GM21786 (cell line): ENCODE measurements at regions not wholly inside any gene's neighbourhood (a gene's known extent, or its start where the extent isn't known, plus 50 kb on each side); places are given as distances from the start of the nearest gene placed in this dataset.
"Not testable (repeated sequence)": the region's sequence is repeated elsewhere in the genome, so short reads cannot be mapped to it uniquely, and the experiment has no call there.

Experiments
- ATAC-seq: cut with Tn5 transposase; IDR thresholded peaks from one replicate; pipeline ENCODE4 v1.9.1; 2021; ENCODE audit not compliant: unreplicated experiment

DNA sequence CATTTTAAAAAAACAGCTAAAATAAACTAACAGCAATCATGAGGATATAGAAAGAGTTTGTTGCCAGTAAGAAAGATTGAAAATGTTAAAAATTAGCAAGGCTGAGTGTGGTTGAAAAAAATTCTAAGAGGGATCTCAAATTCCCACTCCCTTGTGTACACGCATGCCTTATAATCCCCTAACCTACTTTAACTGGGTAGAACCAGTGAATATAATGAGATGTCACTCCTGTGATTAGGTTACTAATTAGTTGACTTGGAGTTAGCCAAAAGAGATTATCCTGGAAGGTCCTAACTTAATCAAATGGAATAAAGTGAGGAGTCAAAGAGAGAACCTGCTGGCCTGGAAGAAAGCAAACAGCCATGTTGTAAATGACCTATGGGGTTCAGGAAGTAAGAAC, 286.0 kb upstream of the TGFBR2 start:
- ATAC-seq, result no peak

DNA sequence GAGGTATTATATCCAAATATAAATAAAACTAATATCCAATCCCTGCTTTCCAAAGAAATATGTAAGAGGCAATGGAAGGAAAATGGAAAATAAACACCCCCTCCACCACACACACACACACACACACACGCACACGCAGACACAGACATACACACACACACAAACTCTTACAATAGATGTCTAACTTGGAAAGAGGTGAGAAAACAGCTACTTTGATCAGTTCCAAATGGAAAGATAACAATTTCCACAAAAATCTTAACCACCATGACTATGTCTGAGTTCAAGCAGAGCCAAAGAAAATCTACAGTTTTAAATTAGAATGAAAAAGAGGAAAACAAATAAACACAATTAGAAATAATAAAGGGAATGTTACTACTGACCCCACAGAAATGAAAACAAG, 285.3 kb upstream of the TGFBR2 start:
- ATAC-seq, result no peak

DNA sequence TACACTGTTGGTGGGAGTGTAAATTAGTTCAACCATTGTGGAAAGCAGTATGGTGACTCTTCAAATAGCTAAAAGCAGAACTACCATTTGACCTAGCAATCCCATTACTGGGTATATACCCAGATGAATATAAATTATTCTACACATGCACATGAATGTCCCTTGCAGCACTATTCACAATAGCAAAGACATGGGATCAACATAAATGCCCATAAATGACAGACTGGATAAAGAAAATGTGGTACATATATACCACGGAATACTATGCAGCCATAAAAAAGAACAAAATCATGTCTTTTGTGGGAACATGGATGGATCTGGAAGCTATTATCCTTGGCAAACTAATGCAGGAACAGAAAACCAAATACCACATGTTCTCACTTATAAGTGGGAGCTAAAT, 282.8 kb upstream of the TGFBR2 start:
- ATAC-seq, result not testable (repeated sequence)

DNA sequence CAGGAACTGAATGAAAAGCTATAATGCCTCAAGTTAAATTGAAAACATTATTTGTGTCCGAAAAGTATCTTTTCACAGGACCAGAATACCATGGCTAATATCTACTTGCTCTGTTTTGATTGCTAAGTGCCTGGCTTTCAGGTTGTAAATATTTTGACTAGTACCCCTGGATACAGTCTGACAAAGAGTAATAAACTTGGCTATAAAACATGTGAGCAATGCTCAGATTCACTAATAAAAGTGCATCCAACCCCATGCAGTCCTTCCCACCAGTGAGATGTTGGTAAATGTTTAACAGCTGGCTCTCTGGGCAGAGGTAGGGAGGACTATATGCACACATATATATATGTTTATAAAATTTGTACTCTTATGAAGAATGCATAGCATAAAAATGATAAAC, 281.8 kb upstream of the TGFBR2 start:
- no peak for ATAC-seq

DNA sequence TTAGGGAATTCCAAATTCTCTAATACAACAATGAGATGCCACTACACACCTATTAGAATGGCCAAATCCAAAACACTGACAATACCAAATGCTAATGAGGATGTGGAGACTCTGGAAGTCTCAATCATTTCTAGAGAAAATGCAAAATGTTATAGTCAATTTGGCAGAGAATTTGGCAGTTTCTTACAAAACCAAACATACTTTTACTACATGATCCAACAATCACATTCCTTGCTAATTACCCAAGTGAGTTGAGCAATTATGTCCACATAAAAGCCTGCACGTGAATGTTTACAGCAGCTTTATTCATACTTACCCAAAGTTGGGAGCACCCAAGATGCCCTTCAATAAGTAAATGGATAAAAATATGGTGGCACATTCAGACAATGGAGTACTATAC, 278.4 kb upstream of the TGFBR2 start:
- not testable (repeated sequence) for ATAC-seq

DNA sequence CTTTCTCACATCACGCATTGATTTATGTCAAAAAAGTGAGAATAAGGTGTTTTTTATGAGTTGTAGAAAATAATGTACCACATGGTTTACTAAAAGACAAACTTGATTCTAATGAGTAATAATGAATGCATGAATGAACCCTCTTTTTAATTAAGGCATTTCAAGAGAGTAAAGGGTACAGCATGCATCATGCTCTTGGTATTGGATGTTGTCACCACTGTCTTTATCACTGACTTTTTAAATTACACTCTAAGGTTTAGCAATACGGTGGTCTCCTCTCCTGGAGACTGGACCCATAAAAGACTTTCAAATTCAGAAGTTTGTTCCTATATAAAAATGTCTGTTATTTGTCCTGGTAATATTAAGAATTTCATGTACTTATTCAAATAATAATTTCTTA, 277.5 kb upstream of the TGFBR2 start:
- not testable (repeated sequence) for ATAC-seq

DNA sequence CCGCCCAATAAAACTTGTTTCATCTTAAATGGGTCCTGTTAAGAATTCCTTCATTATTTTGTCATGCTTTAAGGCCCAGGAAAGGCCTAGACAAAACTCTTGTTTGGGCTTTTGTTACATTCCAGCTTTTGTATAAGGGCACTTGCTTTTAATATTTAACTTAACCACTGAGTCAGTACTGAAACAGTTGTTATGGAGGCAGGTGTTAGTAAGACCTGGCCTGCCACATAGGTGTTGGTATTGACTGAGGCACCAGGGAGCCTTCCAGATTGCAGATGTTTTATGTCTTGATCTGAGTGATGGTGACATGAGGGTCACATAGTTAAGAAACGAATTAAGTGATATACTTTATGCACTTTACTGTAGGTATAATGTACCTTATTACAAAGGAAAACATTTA, 274.9 kb upstream of the TGFBR2 start:
- ATAC-seq, result no peak

DNA sequence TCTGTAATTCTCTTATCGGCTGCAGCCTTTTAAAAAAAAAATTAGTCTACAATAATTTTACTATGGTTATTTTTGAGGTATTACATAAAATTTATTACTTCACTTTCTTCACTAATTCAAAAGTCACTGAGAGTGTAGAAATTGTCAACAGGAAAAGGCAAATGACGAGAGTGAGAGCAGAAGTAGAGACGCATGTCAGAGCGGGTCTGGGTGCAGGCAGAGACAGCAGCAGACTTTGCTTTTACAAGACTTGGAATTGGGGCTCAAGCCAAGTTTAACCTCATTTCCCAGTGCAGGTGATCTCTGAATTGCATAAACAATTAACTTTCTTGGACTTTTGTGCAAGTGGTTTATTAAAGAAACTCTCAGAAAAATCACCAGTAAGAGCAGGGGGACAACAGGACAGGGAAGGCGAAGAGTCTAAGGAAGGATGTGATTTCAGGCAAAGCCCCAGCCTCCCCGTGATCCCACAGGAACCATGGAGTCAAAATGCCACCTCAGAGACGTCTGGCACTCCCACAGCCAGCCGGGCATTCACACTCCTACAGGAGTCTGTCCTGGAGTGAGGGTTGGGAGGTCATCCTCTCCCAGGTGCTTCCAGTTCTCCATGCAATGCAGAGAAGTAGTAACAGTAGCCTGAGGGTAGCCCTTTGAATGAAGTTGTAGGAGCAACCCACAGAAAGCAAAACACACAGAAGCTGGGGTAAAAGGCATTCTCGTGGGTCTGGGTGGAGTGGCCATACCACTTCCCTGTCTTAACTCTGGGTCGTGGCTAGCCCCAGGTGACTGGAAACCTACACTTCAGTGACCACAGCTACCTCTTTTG, 274.0 kb upstream of the TGFBR2 start:
- ATAC-seq, result no peak

DNA sequence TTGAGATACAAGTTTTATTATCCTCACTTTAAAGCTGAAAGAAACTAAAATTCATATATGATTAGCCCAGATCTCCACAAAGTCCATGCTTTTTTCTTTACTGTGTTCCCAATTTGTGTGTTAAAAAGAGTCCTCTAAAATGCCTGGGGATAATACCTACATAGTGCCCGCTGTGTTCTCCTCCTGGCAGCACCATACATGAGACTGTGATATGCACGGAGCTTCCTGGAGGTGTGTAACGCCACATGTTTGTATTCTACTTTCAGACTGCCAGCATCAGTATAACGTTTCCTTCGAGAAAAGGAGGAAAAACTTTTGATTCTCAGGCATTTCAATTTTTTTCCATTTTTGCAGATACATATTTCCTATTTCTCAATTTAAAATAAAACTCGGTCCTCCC, 273.3 kb upstream of the TGFBR2 start:
- ATAC-seq, result no peak

DNA sequence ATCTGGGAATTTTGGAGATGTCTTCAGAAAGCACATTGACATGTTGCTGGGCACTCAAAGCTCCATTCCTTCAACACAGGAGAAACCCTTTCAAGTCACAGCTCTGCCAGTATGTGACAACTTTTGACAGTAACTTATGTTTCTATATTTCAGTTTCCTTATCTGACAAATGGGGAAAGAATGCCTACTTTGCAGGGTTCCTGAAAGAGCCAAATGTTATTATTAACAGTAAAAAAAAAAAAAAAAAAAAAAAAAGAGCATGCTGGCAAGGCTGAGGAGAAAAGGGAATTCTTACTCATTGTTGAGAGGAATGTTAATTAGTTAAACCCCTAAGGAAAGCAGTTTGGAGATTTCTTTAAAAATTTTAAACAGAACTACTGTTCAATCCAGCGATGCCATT, 272.5 kb upstream of the TGFBR2 start:
- no peak for ATAC-seq

DNA sequence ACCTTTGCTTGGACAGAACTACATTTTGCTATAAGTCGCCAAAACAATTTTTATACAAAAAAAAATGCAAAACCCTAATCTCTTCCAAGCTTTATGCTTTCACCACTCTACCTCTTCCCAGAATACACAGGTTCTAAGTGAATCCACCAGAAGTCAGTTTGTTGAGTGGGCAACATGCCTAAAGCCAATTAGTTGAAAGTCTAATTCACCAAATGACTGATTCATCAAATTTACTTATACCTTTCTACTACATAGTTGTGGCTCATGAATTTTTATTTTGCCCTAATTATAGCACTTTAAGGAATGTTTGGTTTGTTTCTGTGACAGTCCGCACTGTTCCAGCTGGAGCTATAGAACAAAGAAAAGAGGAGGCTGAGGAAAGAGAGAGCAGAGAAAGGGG, 265.9 kb upstream of the TGFBR2 start:
- no peak for ATAC-seq

DNA sequence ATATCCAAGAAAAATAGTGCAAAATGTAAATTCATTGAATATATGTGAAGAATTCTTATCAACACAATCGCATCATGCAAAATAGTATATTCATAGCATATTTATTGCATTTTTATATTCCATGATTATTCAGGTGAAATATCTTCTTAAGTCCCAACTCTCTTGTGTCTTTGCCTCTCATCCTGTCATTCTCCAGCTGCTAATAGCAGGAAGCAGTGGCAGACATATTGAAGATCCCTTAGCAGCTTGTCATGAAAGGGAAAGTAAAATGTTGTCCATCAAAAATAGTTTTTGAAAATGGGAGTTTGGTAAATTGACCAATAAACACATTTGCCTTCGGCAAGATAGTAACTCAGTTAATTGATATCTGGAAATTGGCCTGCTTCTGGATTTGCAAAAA, 265.3 kb upstream of the TGFBR2 start:
- ATAC-seq, result no peak

DNA sequence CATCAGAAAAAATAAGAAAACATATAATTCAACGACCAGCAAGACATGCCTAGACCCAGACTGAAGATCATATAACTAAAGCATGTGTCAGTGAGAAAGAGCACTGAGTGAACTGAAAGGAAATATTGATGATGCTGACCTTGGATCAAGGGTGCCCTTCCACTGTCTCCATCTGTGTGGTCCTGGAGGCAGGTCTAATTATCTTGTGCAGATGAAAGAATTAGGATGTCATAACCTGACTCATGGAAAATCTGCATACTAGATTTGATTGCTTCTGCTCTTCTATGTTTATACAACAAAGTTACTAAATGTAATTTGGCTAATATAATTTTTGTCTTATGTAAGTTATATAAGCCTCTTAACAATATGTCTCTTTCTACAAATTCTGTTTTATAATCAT, 264.6 kb upstream of the TGFBR2 start:
- no peak for ATAC-seq

DNA sequence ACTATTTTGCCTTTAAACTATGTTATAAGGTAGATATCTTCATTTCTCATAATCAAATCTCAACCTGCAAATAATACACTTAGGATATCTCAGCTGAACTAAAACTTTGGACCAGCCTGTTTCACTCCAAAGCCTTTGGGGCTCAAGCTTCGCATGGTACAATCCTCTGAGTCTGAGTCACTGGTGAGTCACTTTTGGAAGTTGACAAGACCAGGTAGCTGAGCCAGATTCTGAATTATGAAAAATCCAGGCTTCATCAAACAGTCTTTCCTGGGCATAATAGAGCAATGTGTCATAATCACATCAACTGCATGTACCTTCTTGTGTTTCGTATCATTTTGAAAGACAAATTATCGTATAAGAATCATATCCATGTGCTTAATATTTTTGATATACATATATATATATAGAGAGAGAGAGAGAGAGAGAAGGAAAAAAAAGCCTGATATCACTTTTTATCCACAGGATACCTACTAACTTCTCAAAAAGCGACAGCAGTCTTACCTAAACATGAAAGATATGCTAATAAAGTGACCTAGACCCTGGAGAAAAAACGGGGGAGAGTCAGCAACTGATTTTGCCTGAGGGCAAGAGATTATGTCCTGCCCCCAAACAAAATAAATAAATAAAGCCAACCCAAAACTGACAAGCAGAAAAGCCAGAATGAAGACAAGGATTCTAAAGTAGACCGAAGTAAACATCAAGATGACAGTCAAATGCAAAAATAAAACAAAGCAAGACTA, 263.9 kb upstream of the TGFBR2 start:
- ATAC-seq, result no peak

DNA sequence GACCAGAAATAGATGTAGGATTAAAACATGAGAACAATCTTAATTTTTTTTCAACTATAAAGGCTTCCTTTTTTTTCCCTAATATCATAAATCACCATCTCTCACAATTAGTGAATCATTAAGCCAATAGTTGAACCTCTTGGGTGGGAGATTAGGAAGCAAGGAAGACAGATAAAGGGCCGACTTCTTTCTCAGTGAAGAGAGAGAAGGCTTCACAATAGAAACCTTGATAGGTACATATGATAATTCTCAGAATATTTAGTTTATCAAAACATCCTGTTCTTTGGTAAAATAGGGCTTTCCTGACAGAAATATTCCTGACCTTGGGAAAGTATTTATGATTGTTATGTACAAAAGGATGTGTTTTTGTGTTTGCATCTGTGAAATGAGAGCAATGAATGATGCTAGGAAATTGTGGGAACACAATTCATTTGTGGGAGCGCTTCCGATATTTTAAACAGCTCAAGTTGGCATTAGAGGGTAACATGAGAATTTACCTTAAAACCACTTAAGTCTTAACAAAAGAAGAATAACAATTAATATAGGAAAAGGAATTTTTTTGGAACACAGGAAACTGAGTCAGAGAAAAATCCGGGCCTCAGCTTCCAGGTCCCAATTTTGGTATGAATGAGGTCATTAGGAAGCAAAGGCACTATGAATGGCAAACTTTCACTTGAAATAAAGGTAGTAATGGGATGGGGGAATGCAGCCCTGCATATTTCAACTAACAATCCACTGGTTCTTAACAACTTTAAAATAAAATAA, 263.2 kb upstream of the TGFBR2 start:
- no peak for ATAC-seq

DNA sequence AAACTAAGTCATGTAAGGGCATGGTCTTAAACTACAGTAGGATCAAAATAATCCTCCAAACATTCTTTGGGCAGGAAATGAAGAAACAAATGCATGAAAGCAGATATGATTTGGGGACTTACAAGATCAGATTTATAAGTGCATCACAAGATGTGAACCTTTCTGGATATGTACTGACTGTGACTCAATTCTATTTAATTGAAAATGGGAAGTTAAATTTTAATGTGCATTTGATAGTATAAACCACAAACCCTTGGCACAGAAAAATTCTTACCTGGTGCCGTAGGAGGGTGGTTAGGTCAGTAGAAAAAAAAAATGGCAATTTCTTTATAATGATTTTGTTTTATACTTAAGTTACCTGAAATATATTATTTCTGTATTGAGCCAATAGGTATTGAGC, 262.5 kb upstream of the TGFBR2 start:
- no peak for ATAC-seq

DNA sequence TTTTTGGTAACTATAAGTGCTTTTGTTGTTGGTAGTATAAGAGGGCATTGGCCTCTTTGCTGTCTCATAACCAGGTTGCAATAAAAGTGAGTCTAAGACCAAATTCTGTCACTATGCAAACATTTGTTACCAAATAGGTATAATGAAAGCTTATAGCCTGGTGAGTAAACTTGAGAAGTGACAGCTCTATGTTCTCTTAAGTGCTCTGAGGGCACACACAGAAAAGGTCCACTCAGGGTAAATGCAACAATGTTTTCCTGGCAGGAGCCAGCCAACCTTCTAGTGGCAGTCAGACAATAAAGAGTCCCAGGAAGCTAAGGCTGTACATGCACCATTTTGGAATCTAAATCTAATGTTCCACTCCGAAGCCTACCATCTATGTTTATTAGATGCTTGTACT, 262.1 kb upstream of the TGFBR2 start:
- ATAC-seq, result no peak

DNA sequence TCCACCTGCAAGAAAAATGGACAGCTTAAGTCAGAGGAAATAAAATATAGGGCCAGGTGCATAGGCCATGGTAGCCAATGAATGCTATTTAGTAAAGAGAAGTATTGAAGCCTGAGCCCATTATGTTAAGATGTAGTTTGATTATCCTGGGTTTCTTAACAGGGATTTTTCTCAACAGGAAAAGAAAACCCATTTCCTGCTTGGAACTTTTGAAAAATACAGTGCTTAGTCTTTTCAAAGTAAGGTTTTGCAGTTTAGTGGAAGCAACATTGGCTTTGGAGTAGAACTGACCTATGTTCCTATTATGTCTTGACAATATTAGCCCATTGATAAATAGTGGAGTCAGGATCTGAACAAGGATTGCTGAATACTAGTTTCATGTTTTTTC, 259.5 kb upstream of the TGFBR2 start:
- ATAC-seq, result no peak

DNA sequence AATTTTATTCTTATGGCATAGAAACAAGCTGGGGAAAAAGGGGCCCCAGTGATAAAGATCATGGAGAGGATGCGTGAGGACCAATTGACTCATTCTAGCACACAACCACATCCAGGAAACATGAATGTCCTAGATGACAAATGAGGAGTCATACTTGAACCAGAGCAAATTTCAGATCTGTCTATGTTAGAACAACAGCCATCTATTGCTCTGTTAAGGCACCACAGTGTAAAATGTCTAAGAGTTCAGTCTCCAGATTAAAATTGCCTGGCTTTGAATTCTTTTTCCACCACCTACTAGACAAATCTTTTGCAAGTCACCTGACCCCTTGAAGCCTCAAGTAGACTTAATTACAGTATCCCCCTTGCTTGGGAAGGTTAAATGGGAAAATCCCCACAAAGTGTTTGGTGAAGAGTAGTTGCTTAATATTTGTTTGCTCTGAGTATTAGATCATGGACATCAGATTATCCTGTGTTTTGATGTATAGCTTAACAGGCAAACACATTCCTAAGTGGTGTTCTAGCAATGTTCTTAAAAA, 258.7 kb upstream of the TGFBR2 start:
- ATAC-seq, result peak; percentile 45

DNA sequence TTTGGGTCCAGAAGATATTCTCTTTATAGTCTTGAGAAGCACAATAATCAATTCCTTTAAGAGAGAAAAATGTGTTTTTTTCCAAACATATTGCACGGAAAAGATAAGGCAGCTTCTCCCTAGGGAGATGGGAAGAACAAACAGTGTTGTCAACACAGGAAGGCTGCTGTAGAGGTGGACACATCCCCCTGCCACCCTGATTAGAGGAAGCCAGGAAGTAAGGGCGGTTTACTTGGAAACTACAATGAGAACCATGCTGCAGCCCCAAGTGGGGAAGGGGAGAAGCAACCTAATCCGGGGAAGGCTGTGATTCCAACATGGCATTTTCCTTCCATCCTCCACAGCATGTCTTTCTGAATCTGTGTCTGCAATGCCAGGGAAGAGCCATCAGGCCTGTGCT, 256.9 kb upstream of the TGFBR2 start:
- no peak for ATAC-seq

DNA sequence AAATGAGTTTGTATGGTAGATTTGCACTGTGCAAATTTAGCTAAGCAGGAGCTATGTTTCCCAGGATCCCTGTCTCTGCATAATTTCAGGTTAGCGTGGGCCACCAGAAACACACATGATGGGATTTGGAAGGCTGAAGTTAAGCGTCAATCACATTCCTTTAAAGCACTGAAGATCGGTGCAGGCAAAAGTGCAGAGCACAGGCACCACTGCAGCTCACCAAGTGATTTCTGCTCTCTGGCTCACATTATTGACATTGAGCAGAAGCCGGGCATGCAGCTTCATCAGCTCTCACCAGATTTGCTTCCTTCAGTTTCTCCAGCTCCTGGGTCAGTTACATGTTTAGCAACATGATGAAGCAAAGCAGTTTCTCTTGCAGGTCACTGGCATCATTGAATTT, 256.4 kb upstream of the TGFBR2 start:
- no peak for ATAC-seq

DNA sequence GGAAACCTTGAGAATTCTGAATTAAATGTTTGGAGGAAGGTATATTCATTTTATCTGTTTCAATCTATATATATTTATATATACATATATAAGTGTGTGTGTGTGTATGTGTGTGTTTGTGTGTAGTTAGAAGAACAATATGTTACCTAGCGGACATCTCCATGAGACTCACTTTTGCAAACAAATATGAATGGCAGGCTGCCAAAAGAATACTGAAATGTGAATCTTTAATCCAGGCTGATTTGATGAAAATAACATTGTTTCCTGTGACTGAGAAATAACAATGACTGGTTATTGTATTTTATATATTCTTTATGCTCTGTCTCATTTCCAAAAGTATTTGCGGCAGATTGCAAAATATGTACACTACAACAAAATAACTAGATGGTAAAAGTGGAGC, 255.5 kb upstream of the TGFBR2 start:
- ATAC-seq, result no peak
